GM19238 (cell line): ENCODE measurements at regions not wholly inside any gene's neighbourhood (a gene's known extent, or its start where the extent isn't known, plus 50 kb on each side); places are given as distances from the start of the nearest gene placed in this dataset.
A peak's percentile ranks its signal among the peaks of the same experiment; 100 is the strongest.
"Not testable (repeated sequence)": the region's sequence is repeated elsewhere in the genome, so short reads cannot be mapped to it uniquely, and the experiment has no call there.

Experiments
- DNase-seq: peaks from one replicate; pipeline ENCODE4 v3.0.0; 2011; ENCODE audit warnings: low spot score; ENCODE audit not compliant: insufficient read length

DNA sequence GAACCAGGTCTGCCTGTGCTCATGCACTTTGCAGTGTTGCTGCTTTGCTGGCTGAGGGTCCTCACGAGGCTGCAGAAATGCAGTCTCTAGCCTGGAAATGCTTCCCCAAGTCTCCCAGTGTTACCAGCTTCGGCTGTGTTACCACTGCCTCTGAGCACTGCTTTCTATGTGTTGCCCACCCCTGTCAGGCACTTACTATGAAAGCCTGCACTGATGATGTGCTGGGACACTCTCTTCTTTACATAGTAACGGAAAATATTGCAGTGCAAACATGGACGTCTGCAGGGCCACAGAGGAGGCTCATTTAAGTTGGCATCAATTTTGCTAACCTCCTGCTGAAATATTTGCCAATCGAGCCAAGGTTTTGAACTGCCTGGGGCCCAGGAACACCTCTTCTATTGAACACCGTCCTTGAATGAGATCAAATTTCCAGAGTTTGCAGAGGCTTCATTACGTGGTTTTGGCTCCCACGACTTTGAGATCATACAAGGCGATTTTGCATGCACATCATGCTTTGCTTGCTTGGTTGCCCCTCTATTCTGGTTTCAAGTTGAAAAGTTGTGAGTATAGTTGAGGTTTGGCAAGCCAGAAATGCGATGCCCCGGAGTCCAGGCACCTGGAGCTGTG, 404.7 kb upstream of the PODXL start:
- no peak for DNase-seq

DNA sequence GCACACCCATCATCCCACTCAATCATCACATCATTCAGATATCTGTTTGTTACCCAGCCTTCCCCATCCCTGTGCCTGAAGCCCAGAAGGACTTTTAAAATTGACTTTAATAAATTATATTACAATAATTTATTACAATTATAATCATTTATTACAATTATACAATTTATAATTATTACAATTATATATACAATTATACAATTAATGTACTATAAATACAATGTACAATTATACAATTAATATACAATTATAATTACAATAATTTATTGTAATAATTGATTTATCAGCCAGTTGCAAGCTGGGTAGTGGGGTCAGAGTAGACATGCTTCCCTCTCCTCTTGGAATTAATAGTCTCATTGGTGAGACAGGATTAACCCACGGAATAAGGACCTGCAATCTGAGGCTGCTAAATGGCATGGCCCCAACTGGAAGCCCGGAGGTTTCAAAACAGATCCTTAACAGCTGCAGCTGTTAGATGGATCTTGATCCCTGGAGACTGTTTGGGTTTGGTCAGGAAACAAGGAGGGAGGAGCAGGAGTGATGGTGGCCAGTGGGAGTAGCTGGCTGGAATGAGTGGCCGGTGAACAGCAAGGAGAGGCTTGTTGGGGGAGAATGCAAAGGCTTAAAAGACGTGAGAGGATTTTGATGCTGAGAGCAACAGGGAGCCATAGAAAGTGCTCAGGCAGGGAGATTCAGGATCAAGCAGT, 402.8 kb upstream of the PODXL start:
- no peak for DNase-seq

DNA sequence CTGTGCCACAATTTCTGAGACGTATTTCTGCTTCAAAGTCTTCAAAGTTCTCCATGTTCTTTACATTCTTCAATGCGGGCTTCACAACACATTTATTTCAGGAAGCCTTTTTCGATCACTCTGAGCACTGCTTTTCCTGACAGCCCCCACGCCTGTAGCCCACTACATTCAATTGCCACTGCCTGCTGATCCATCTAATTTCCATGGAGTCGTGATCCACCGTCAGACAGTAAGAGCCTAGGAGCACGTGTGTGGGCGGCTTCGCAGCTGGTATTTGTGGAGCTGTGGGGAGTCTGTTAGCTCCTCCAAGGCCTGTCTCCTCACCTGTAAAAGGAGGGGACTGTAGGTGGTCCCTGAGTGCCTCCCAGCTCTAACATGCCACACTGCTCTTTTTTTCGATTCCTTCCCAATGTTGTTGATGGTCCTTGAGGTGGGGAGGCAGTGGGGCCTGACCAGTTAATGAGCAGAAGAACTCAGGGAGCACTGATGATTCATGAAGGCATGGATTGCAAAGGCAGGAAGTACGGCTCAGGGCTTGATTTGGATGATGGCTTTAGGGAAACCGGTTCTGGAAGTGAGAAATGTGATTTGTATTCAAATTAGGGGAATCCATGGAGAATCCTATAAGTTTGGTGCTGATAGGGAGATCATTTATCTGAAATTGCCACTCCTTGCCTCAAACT, 401.1 kb upstream of the PODXL start:
- DNase-seq, result no peak

DNA sequence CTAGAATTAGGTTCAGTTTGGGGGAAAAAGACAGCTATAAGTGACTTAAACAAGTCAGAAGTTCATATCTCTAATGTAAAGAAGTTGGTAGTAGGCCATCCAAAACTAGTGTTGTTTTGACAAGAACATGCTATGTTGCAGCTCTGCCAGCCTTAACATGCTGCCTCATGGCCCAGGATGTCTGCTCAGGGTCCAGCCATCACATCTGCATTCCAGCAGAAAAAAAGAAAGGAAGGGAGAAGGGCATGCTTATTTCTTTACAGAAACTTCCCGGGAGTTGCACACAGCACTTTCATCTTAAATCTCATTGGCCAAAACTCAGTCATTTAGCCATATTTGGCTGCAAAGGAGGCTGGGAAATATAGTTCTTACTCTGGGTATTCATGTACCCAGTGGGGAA, 400.4 kb upstream of the PODXL start:
- no peak for DNase-seq

DNA sequence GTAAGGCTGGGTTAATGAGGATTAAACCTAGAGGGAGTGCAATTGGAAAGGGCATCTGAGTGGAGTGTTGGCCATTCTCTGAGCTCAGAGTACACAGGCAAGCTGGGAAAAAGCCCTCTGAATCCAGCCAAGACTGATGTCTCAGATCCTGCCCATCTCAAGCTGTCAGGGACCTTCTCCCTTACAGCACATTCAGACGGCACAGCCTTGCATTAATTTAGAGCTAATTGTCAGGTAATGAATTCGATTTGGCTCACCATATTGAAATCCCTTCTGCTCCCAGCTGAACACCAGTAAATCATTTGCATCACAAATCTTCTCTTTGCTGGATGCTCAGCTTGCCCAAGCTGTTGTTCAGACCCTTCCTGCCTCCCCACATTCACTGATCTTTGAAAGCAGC, 399.3 kb upstream of the PODXL start:
- no peak for DNase-seq

DNA sequence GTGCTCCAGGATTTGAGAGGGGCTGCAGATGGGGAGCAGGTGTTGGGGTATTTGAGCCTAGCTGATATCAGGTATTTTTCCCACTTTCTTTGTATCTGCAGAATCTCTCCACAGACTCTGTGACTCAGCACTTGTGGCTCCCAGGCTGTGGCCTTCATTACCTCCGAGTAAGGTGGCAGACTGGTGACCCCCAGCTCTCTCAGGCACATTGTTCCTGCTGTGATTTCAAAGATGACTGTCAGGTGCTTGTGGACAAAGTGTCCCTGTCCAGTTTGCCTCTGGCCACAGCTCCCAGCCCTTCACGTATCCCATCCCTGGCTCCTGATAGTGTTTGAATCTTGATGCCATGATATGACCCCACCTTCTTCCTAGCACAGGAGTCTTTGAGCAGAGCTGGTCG, 396.8 kb upstream of the PODXL start:
- DNase-seq, result no peak

DNA sequence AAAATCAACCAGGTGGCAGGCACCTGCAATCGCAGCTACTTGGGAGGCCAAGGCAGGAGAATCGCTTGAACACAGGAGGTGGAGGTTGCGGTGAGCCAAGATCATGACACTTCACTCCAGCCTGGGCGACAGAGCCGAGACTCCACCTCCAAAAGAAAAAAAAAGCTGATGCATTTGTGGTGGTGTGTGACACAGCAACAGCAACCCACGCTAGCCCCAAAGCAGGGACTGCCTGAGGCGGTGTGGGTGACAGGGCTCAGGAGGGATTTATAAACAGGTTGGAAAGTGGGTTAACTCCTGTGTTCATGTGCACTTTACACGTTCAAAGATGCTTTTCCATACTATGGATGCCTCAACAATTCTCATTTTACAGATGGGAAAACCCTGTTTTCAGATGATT, 395.9 kb upstream of the PODXL start:
- DNase-seq, result no peak

DNA sequence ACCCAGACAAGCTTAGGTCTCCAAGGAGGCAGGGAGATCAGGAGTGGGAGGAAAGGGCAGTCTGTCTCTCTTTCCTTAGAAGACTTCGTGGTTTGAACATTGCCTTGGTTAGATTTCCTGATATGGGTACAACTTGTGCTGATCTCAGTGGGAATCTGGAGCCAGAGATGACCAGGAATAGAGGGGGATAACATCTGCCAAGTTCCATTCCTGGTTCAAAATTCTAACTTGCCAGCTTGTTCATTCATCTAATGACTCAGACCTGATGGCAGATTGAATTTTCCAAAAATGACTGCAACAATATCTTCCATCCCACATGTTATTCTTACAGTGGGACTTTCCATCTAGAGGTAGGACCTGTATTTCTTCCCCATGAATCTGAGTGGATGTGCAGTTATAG, 394.3 kb upstream of the PODXL start:
- no peak for DNase-seq

DNA sequence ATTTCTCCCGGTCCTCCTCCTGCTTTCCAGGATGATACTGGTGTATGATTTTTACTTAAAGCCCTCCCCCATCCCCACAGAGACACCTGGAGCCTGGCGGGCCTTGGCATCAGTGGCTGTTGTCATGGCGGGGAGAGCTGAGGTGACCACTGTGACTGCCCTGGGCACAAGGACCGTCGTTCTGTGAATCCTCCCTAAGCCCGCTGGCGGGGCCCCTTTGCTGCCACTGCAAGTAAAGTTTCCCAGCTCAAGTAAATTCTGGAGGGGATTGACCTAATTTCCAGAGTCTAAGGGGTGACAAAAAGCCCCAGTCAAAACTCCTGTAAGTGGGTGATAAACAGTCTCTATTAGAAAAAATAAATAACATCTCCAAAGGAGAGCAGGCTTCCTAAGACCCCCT, 393.2 kb upstream of the PODXL start:
- no peak for DNase-seq

DNA sequence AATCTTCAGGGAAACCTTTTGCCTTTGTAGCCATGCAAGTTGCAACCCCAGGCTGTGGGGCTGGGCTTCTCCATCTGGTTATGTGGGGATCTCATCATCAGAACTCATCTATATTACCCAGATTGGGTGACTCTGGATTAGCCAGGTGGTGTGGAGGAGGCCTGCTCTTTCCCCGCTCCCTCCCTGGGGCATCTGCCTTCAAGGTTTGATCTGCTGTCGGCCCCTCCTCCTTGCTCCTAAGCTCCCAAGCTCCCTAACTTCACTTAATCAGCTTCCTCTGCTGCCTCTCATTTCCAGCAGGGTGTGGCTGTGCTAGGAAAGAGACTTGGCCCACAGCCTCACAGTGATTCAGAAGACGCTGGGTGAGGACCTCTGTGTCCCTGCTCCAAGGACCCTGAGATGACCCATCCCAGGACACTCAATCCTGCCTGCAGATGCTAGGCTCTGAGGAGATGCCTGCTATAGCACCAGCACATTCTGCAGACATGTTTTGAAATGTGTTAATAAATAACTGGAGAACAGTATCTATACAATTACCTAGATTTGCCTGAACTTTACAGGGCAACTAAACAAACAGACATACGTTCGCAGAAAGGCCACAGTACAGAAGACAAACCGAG, 392.1 kb upstream of the PODXL start:
- no peak for DNase-seq

DNA sequence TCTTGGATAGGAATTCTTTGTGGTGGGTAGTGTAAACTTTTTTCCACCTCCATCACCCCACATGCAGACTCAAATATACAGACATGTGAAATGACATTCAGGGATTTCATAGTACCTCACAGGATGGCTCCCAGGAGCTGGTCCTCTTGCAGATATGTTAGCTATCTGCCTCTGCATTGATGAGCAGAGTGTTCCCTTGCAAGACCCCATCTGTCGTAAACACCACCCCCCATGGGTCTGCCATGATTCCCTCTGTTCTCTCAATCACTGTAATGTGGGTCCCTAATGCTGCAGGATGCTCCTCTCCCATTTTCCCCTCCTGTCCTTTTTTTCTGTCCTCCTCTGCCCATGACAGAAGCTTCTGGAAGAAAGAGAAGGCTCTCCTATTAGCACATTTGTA, 391.2 kb upstream of the PODXL start:
- DNase-seq, result no peak

DNA sequence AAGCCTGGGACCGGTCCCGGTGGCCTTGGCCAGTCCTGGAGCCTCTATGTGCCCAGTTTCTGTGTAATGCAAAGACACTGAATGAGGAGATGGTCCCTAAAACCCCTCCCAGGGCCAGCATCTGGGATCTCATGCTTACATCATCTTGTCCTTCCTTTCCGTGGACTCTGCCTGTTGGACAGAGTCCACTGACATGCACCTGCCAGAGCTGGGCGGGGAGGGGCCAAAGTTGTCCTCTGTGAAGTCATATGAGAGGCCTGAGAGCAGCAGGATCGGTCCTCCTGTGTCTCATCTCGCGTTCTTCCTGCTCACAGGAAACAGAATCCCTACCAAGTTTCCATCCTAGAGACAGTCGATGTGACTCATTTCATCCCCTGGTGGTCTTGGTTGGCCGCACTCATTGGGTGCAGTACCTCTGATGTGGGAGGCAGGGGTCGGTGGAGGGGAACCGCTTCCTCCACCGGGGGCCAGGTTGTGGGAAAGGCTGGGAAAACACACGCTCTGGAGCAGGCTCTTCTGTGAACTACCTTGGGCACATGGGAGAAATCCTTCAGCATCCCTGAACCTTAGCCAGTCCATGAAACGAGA, 389.6 kb upstream of the PODXL start:
- DNase-seq, result no peak

DNA sequence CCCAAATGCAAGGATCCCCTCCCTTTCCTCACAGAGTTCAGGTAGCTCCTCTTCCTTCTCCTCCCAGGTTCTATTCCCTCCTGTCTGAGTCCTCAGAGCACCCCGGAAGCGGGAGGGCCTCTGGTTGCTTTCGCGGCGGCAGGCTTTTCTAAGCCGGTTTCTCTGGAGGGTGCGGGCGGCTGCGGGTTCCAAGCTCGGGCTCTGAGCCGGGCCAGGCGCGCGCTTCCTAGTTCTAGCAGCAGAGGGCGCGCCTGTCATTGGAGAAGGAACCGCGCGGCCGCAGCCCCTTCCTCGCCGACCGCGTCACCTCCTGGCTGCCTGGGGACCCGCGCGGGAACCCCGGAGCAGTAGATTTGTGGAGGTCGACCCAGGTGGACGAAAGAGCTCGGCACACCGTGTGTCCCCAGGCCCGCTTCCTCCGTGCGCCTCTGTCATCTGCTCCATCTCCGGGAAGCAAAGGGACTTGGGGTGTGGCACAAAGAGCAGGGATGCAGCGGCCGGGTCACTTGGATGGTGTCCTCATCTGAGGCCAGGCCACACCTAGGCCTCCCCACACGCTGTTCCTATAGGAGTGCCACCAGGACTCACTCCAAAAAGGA, 389.0 kb upstream of the PODXL start:
- peak; percentile 32 for DNase-seq

DNA sequence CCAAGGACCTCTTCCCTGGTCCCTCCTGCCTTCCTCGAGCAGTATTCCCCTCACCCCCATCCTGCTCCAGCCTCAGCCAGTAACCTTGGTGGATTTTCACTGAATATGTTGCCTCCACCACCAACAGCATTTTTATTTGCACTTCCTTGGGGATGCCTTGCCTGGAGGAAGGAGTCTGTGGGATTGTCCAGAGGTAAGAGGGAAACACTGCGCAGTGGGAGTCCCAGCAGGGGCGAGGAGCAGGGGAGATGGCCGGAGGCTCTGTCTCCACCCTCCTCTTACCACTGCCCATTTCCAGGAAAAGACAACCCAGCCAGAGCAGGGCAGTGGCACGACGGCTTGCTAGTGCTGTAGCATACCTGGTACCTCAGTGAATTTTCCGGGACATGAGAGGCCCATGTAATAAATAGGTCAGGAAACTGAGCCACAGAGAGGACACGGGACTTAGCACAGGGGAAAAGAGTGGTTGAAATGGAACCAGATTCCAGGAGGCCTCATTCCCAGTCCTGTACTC, 388.2 kb upstream of the PODXL start:
- DNase-seq, result no peak

DNA sequence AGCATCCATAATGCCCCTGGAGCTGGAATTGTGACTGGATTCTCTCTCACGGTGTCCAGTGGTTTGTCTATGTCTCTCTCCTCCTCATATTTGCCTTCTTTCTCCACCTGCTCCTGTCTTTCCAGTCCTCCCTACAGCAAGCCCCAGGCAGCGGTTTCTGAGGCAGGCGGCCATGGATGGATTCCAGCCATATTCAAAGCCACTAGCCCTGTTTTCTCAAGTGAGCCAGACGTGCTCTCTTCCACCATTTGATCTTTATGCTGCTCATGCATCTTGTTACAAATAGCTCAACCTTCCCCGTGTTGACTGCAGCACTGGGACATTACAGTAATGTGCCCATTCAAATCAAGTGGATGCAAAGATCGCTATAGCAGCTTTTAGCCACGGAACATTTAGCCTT, 387.2 kb upstream of the PODXL start:
- DNase-seq, result no peak

DNA sequence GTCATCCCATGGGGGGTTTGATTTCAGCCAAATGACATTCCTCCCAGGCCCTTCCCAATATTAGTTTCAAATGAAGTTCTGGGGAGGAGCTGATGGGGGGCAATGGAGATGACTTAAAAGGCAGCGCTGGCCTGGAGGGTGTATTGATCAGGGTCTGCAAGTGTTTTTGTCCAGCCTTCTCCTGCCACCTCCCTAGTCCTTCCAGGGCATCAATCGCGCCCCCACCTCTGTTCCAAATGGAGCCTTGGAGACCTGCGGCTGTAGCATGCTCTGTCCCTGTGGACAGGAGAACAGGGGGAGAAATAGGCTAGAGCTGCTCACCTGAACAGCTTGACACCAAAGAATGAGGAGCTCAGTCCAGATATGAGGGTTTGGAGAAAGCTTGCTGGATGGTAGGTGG, 386.8 kb upstream of the PODXL start:
- no peak for DNase-seq

DNA sequence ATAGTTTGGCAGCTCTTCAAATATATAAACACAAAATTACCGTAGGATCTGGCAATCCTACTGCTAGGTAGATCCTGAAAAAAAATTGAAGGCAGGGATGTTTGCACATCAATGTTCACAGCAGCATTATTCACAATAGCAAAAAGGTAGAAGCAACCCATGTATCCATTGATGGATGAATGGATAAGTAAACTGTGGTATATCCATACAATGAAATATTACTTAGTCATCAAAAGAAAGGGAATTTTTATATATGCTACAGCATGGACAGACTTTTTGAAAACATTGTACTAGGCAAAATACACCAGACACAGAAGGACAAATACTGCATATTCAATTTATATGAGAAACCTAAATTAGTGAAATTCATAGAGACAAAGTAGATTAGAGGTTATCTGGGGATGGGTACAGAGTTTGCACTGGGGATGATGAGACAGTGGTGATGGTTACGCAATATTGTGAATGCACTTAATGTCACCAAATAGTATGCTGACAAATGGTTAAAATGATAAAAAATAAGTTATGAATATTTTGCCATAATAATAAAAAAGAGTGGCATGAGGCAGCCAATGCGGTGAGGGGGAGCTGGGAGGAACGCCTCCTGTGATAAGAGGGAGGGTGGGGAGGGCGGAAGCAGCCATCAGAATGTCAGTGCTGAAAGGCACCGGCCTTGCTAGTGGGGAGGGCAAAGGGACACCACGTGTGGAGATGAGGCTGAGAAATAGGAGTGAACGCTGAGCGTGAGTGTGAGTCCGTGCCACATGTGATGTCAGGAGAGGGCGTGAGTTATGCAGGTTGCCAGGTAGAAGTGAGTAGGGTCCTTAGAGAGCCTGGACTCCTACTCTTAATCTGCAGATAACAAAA, 386.1 kb upstream of the PODXL start:
- DNase-seq, result no peak

DNA sequence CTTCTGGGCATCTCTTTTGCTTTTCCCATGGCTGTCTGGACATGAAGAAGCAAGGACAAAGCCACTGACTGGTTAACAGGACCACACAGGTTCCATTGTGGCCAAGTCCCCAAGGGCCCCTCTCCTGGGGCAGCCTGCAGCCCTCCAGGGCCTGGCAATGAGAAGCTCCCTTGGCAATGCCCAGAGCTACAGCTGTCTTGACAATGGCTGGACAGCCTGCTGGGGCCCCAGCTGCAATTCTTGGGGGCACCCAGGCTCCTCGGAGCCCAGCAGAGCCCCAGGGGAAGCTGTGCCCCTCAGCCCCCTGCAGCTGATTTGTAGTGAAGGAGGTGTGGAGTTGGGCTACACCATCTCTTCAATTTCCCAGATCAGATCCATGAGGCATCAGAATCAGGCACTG, 384.9 kb upstream of the PODXL start:
- no peak for DNase-seq

DNA sequence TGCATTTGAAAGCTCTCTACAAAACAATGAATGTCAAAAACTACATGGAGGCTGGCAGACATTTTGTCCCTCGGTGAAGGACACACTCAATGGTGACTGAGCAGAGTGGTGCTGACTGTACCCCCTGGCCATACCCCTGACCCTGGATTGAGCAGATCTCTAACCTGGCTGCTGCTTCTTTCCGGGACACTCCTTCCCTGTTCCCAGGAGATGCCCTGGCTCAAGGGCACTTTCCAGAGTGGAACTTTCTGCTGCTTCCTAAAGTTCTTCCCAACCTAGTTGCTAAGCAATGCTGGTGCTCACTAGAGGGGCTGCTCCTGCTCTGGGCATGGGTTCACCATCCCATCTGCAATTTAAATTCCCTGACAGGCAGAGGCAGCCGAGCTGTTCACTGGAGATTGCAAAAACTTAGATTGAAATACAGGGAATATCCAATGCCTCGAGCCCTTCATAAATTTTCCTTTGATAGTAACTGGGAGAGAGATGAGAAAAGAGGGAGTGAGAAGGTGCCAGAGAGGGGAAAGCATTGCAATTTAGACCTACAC, 384.3 kb upstream of the PODXL start:
- DNase-seq, result no peak

DNA sequence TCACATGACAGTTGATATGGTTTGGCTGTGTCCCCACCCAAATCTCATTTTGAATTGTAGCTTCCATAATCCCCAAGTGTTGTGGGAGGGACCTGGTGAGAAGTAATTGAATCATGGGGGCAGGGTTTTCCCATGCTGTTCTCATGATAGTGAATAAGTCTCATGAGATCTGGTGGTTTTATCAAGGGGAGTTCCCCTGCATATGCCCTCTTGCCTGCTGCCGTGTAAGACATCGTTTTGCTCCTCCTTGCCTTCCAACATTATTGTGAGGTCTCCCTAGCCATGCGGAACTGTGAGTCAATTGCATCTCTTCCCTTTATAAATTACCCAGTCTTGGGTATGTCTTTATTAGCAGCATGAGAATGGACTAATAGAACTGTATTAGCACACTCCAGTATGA, 382.4 kb upstream of the PODXL start:
- DNase-seq, result not testable (repeated sequence)
